ENCODE measurements at regions not wholly inside any gene's neighbourhood (a gene's known extent, or its start where the extent isn't known, plus 50 kb on each side); places are given as distances from the start of the nearest gene placed in this dataset.

GRCh38 chr18:71012789-71013188 is 723.9 kb downstream of the SOCS6 start:
- TF ChIP-seq CTCF (IDR thresholded peaks at IDR 0.05): no peak

GRCh38 chr18:71011389-71011788 is 722.5 kb downstream of the SOCS6 start:
- no peak overlapping the region for H3K4me3 ChIP-seq
- TF ChIP-seq CTCF (IDR thresholded peaks at IDR 0.05): no peak
- DNase-seq (ENCODE audit: low spot score): no peak
- H3K27ac ChIP-seq: no peak overlapping the region

More at GRCh38 chr18:71012789-71013188, 723.9 kb downstream of the SOCS6 start:
- Histone ChIP-seq H3K27ac (no peak overlapping the region), H3K4me3 (no peak overlapping the region)
- DNase-seq (ENCODE audit: low spot score): no peak

GRCh38 chr18:71008257-71008656 is 719.4 kb downstream of the SOCS6 start:
- Histone ChIP-seq H3K4me3 (no peak overlapping the region), H3K27ac (no peak overlapping the region)
- TF ChIP-seq CTCF (IDR thresholded peaks at IDR 0.05): no peak
- DNase-seq (ENCODE audit: low spot score): no peak

GRCh38 chr18:71001597-71001996 is 712.8 kb downstream of the SOCS6 start:
- DNase-seq (ENCODE audit: low spot score): no peak
- H3K27ac ChIP-seq: no peak overlapping the region

GRCh38 chr18:70998490-70998889 is 709.6 kb downstream of the SOCS6 start:
- DNase-seq (ENCODE audit: low spot score): no peak
- TF ChIP-seq CTCF (IDR thresholded peaks at IDR 0.05): no peak

More at GRCh38 chr18:71001597-71001996, 712.8 kb downstream of the SOCS6 start:
- H3K4me3 ChIP-seq: no peak overlapping the region
- TF ChIP-seq CTCF (IDR thresholded peaks at IDR 0.05): no peak

GRCh38 chr18:70994116-70994515 is 705.3 kb downstream of the SOCS6 start:
- no peak for DNase-seq (ENCODE audit: low spot score)
- no peak for TF ChIP-seq CTCF (IDR thresholded peaks at IDR 0.05)
- Histone ChIP-seq H3K4me3 (no peak overlapping the region), H3K27ac (no peak overlapping the region)

More at GRCh38 chr18:70998490-70998889, 709.6 kb downstream of the SOCS6 start:
- H3K27ac ChIP-seq: no peak overlapping the region
- H3K4me3 ChIP-seq: no peak overlapping the region

GRCh38 chr18:70991577-70991976 is 702.7 kb downstream of the SOCS6 start:
- no peak overlapping the region for H3K27ac ChIP-seq
- H3K4me3 ChIP-seq: no peak overlapping the region
- no peak for TF ChIP-seq CTCF (IDR thresholded peaks at IDR 0.05)
- no peak for DNase-seq (ENCODE audit: low spot score)
